GM18502 (cell line): ENCODE measurements at regions not wholly inside any gene's neighbourhood (a gene's known extent, or its start where the extent isn't known, plus 50 kb on each side); places are given as distances from the start of the nearest gene placed in this dataset.
"Not testable (repeated sequence)": the region's sequence is repeated elsewhere in the genome, so short reads cannot be mapped to it uniquely, and the experiment has no call there.

Experiments
- ATAC-seq: cut with Tn5 transposase; IDR thresholded peaks from one replicate; pipeline ENCODE4 v1.9.1; 2021; ENCODE audit warnings: mild to moderate bottlenecking; ENCODE audit not compliant: unreplicated experiment, poor library complexity

DNA sequence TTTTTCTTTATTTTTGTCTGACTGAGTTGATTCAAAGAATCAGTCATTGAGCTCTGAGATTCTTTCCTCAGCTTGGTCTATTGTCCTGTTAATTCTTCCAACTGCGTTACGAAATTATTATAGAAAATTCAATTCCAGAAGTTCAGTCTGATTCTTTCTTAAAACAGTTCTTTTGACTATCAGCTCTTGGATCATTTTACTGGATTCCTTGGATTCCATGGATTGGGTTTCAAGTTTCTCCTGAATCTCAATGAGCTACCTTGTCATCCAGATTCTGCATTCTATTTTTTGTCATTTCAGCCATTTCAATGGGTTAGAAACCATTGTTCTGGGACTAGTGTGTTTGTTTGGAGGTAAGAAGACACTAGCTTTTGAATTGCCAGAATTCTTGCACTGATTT, 169.3 kb downstream of the PCDH20 start:
- no peak for ATAC-seq

DNA sequence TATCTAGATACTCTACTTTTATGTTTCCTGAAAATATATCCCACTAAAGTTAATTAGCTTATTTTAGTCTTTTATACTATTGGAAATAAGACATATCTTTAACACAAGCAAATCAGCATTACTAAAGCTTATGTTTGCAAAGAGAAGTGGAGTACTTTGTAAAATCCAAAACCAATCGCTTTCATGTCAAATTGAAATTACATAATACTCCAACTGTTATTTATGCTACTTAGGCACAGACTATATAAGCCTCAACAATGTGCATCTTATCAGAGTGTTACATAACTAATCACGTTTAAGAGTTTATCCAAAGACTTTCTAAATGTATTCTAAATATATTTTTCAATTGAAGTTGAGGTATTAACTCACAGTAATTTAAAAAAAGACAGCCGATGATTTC, 200.0 kb downstream of the PCDH20 start:
- no peak for ATAC-seq

DNA sequence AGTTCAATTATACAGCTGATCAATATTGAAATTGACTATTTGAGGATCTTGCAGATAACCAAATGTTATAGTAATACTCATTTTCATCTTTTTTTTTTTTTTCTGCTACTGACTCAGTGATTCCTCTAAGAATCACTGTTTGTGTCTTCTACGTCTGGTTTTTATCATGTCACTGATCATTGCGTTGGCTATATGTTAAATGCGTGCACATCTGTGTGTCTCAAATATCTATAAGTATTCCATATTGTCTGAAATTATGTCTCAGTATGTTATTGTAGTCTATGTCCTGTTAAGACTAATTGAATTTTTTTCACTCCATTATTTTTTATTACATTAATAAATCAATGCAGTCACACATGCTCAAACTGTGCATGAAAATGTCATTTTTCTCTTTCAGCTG, 200.5 kb downstream of the PCDH20 start:
- no peak for ATAC-seq

DNA sequence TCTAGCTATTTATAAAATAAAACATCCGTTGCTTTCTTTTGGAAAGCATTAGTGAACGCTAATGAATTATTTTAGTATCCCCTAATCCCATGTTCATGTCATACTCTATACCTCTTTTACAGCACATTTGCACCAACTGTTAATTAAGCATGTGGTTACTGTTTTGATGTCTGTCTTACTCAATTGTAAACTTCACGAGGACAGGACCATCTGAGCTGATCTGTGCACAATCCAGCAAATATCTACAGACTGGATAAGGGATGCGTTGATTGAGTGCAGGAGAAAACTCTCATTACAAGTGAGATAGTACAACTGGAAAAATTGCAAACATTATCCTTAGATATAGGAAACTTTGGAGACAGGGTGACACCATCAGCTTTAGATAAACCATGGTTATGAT, 201.1 kb downstream of the PCDH20 start:
- ATAC-seq = no peak

DNA sequence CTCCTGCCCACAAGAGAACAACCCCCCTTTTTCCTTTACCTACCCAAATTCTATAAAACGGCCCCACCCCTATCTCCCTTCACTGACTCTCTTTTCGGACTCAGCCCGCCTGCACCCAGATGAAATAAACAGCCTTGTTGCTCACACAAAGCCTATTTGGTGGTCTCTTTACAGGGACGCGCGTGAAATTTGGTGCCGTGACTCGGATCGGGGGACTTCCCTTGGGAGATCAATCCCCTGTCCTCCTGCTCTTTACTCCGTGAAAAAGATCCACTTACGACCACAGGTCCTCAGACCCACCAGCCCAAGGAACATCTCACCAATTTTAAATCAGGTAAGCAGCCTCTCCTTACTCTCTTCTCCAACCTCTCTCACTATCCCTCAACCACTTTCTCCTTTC, 209.8 kb downstream of the PCDH20 start:
- ATAC-seq = not testable (repeated sequence)

DNA sequence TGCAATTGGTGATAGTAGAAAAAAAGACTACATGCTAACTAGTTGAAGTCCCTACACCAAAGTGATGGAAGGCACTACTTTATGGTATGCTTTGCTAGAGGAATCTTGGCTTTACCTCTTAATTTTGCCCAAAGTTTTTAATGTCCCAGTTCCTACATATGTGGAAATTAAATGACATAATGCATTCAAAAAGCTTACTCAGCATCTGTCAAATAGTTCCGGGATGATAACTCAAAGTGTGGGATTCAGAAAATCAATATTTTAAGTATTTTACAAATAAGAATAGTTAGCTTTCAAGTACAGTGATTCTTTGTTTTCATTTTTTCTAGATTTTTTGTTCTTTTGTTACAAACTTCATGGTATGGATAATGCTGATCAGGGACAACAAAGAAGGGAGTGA, 211.6 kb downstream of the PCDH20 start:
- no peak for ATAC-seq

DNA sequence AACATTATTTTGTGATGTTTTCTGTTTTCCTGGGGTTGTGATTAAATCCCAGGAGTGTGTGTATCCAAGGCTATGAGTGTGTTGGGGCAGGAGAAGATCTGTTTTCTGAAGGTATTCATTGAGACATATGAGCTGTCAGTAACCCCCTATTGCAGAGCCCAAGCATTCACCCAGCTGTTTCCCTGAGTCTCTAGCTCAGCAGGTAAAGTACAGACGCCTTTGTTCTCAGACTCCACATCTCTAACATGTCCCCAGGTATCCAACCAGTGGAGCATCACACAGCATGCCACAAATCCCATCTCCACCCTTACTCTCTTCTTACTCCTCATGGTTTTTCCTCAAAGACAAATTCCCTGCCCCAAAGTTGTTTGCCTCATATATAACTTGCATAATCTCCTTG, 213.6 kb downstream of the PCDH20 start:
- no peak for ATAC-seq

DNA sequence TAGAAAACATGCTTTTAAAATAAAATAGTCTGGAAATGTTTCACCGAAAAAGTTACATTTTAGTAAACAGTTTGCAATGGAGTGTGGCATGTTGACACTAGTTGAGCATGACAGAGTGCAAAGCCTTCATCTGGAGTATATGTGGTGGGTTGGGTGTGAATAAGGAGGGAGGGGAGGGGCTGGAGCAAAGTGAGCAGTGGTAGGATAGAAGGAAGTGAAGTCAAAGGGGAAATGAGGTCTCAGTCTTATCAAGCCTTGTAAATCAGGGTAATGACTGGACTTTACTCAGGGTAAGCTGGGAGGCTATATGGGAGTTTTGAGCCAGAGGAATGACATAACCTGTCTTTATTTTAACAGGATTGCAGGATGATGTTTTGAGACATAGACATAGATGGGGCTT, 222.8 kb downstream of the PCDH20 start:
- ATAC-seq = no peak

DNA sequence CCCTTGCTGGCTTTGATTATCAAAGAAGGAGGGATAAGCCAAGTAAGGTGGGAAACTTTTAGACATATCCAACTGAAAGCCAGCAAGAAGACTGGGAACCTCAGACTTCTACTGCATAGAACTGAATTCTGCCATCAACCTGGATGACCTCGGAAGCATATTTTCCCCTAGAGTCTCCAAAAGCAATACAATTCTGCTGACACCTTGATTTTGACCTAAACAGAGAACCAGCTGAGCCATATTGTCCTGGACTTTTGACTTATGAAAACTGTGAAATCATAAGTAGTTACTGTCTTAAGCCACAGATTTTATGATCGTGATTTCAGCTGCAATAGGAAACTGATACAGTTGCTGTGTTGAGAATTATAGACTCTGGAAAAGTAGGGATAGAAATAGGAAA, 227.6 kb downstream of the PCDH20 start:
- ATAC-seq = no peak

DNA sequence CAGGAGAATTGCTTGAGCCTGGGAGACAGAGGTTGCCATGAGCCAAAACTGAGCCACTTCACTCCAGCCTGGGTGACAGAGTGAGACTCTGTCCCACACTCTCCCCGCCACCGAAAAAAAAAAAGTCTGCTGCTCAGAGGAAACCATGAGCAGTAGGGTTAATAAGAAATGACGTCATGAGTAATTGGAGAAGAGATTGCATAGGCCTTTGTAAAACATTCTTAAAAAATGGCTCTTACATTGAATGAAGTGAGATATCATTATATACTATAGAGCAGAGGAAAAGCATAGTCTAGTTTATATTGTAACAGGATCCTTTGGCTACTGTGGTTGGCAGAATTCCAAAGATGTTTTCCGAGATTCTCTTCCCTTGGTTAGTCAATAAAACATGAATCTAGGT, 228.2 kb downstream of the PCDH20 start:
- ATAC-seq = no peak

DNA sequence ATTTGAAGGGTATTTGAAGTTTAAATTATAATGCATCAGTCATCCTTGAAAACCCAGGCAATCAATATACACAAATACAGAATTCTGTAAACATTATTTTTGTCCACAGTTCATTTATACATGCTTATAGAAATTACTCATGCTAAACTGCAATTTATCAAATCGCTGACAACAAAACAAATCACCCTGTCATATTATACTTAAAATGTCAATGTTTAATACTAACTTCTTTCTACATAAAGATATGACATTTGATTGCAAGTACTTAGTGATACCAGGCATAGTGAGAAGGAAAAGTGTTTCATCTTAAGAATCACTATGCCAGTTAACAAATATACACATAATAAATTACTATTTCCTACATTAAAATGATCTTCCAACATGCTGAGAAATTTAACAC, 232.0 kb downstream of the PCDH20 start:
- no peak for ATAC-seq

DNA sequence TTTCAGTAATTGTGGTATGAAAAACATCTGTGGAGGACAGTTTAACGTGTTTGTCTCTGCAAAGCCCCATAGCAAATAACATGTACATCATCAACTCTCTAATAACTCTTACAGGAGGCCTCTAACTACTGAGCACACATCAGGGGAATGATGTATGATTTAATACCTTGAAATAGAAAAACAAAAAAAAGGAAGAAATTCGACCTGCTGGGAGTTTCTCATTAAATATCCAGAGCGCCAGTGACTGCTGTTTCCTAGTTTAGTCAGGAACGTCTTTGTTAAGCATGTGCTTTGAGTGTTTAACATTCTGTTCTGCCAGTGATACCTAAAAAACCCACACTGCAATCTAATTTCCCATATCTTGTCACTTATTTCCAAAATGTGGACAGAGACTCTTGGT, 235.4 kb downstream of the PCDH20 start:
- no peak for ATAC-seq

DNA sequence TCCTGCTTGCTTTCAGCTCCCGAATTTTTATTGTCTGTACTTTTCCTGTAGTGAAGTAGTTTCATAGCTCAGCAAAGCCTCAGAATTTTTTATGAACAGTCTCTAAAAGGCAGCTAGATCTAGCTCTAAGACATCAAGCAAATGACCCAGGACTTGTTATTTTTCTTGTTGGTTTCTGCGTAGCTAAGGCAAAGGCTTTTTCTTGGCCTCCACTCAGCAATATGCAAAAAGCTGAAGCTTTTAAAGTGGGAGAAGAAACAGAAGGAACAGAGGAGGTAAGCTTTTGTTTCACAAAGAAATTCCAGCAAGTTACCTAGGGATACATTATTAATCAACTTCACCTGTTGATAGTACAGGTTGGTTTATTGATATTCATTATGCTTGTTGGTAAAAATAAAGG, 235.9 kb downstream of the PCDH20 start:
- ATAC-seq = no peak

DNA sequence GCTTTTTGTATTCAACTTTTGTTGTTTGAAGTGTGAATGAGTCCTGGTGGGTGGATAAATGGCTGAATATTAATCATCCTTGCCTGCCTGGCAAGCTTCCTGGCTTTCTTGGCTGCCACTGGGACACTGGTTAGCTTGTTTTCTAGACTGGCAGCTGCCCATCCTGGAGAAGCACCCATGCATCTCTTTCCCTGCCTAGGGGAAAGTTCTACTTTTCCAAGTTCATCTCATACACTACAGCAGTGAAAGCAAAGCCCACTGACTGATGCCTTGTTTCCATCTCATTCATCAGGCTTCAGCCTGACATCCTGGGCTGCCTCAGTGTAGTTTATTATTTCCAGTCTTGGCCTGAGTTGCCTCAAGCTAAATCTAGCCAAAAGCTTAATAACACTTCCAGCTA, 244.8 kb downstream of the PCDH20 start:
- no peak for ATAC-seq

DNA sequence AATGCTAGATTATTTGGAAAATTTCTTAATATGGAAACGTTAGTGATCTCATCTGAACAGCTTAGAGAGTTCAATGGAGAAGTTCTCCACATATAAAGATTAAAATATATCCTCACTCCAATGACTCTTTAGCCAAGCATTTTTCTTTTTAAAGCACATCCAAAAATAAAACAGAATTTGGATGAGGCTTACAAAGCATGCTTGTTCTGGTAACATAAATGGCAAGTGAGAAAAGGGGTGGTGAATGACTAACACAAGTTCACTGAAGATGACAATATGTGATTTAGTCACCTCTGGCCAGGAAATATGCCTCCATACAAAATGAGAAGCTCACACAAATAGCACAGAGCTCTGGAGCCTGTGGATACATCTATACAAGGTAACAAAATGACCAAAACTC, 253.0 kb downstream of the PCDH20 start:
- ATAC-seq = no peak

DNA sequence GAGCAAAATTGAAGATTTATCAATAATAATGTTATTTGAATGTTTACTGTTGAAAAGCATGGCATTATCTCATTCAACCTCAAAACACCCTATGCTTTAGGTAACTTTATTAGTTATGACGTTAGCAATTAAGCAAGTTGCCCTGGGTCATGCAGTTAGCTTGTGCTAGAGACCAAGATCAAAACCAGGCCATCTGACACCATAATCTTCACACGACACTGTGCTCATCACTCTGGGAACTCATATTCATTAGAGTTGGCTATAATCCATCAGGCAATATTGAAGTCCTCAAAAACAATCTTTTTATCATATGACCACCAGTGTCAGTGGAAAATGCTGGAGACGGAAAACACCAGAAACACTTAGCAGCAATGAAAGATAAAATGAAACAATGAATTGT, 253.5 kb downstream of the PCDH20 start:
- no peak for ATAC-seq

DNA sequence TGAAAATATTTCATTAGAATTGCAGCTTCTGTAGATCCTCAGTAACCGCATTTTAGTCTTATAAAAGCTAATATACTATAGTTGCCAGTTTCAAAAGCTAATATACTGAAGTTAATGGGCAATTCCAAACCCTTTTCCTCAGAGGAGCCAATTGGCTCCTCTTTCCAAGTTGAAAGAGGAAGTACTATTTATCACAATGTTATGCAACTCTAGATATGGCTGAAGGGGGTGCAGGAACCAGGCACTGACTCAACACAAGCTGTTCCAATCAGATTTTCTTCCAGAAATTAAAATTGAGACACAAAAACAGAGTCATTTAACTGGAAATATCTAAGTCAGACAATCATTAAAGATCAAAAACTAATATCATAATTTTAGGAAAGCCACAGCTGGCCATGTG, 258.9 kb downstream of the PCDH20 start:
- ATAC-seq = no peak

DNA sequence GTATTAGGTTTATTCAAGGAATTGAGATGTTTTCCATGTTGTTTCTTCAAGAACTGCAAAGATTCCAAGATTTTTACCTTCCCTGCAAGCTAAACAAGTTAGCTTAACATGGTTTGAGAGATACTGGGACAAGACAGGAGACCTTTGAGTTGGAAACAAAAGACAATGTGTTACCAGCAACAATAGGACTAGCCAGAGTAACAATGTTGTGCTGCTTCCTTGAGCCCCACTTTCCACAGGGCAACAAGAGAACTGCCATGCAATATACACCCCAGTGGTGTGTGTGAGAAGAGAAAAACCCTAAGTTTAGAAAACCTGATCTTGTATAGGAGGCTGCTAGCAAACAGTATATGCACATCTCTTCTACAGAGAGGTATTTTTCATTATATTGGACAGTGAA, 264.6 kb downstream of the PCDH20 start:
- no peak for ATAC-seq

DNA sequence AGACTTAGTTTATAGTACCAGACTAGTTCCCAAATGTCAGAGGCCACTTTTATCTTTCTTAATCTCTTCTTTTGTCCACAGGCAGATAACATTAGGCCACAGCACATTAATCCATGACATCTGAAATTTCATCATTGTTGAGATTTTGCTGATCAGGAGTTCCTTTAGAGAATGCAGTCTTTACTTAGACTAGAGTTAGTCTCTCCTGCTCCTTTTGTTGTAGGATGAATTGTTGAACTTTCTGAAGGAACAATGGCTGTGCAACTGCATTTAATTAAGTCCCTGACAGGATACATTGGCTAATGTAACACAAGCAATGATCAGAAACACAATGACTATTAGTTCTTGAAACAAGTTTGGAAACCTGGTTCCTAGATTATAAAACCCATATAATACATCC, 266.3 kb downstream of the PCDH20 start:
- no peak for ATAC-seq

DNA sequence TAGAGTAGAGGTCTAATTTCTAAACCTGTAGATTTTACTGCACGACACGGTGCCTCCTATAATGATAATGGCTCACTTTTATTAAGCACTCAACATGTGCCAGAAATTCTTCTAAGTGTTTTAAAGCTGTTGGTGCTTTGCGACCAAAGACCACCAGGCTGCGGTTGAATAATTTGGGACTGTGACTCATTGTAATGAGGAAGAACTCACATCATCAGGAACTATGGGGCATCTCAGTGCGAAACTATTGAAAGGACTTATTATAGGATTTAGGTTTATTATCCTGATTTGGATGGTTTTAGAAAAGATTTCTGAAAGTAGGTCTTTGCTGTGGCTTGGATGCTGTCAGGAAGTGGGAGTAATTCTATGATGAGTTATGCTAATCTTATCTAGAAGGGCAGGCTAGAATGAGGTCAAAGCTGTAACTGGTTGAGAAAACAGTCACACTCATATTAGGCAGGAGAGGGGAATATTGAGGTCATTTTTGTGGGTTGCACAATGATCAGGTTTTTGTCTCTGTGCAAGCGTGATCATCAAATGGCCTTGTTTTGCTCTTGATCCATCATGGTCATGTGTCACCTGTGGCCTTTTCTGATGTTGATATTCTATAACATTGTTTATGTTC, 266.8 kb downstream of the PCDH20 start:
- no peak for ATAC-seq

DNA sequence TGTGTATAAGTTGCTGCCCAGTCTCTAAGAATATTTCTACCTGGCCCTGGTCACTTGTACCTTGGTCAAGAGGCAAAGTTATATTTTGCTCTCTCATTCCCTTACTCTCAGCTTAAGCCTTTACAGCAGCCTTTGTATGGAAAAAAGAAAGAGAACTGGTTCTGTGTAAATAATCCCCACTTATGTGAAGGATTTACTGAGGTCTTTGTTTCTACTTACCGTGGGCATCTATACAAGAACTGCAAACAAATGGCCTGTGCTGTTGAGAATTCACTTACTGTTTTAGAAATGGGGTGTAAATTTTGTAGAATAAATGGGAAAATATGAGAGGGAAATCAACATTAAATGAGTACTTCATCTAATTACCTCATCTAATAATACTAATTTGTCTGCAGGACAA, 267.4 kb downstream of the PCDH20 start:
- no peak for ATAC-seq

DNA sequence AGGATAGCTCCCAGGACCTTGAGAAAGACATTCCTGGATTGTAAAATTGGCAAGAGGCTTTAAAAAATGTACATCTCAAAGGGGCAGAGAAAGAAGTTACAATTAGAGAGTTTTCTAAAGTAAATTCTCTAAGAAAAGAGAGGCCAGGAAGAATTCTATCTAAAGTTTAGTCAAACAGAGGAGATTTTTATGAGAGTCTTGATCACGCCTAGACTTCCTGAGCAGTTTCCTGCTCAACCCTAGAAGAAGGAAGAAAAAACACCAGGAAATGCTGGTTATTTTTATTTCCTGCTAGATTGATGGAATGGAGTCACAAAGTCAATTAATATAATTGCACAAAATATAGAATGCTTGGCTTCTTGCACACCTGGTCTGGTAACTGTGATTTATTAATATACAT, 269.1 kb downstream of the PCDH20 start:
- ATAC-seq = no peak

DNA sequence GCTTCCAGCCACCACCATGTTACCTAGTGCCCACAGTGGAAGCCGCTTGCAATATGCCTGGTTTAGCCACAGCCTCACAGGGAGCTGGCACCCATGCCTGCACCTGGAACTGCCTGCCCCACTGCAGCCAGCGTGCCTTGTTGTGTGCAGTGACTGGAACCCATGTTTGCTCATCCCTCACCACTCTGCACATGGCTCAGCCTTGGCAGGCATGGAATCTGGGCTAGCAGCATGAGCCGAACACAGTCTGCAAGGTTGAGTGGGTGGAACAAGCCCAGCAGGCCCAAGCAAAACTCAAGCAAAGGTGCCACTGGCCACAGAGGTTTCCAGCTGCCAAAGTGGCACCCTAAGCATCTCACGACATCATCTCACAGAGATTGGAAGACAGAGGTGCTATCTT, 269.5 kb downstream of the PCDH20 start:
- ATAC-seq = no peak
